GM06990 (cell line): ENCODE measurements at regions not wholly inside any gene's neighbourhood (a gene's known extent, or its start where the extent isn't known, plus 50 kb on each side); places are given as distances from the start of the nearest gene placed in this dataset.

Source experiments
- DNase-seq: peaks from one replicate; pipeline ENCODE4 v3.0.0-alpha.2; 2011; ENCODE audit not compliant: insufficient read length; ENCODE audit errors: extremely low read depth
- H3K27me3 ChIP-seq: replicated peaks from 2 replicates; pipeline ENCODE4 v1.6.0; 2011; ENCODE audit warnings: low read length; ENCODE audit not compliant: control insufficient read depth, insufficient read depth
- H3K36me3 ChIP-seq: 2 replicates; pipeline ENCODE4 v1.5.1; 2011; ENCODE audit warnings: low read length; ENCODE audit not compliant: control insufficient read depth, insufficient read depth
- H3K4me3 ChIP-seq: replicated peaks from 2 replicates; pipeline ENCODE4 v1.5.1; 2011; ENCODE audit warnings: low read depth, mild to moderate bottlenecking, control low read depth, low read length
- TF ChIP-seq, protein P1 (sequence below): IDR thresholded peaks from 2 replicates; pipeline ENCODE4 v1.5.1; 2011; ENCODE audit warnings: low read length, control low read depth, mild to moderate bottlenecking, inconsistent platforms; ENCODE audit not compliant: insufficient read depth, poor library complexity, severe bottlenecking

DNA sequence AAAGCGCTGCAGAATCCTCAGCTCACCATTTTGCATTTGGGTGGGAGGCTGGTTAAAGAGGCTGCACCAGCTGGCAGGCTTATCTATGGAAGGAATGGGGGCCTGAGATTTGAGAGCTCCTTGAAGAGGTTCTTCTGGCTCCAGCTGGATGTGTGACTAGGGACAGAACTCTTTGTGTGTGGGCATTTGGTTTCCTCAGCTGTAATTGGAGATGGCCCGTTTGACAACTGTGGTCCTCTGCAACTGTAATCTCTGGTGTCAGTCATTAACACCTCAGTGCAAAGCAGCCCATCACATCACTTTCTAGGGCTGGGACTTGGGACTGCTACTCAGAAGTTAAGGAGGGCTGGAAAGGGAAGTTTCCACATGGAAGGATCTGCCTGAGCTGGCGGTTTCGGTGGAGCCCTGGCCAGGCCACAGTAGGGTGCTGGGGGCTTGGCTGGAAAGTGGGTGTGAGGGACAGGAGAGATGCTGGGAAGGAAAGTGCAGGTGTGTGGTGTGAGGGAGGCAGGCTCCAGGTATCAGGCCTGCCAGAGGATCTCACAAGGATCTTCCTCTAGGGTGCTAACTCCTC lies 193.8 kb downstream of the GADD45G start:
- TF ChIP-seq, protein P1, sequence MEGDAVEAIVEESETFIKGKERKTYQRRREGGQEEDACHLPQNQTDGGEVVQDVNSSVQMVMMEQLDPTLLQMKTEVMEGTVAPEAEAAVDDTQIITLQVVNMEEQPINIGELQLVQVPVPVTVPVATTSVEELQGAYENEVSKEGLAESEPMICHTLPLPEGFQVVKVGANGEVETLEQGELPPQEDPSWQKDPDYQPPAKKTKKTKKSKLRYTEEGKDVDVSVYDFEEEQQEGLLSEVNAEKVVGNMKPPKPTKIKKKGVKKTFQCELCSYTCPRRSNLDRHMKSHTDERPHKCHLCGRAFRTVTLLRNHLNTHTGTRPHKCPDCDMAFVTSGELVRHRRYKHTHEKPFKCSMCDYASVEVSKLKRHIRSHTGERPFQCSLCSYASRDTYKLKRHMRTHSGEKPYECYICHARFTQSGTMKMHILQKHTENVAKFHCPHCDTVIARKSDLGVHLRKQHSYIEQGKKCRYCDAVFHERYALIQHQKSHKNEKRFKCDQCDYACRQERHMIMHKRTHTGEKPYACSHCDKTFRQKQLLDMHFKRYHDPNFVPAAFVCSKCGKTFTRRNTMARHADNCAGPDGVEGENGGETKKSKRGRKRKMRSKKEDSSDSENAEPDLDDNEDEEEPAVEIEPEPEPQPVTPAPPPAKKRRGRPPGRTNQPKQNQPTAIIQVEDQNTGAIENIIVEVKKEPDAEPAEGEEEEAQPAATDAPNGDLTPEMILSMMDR = no peak
- H3K4me3 ChIP-seq = no peak overlapping the region
- peaks cover 1% of the 10 kb centered on the region; the same call in 1 of the 2 replicates for H3K27me3 ChIP-seq
- no peaks in the 10 kb centered on the region for H3K36me3 ChIP-seq
- DNase-seq = no peak

DNA sequence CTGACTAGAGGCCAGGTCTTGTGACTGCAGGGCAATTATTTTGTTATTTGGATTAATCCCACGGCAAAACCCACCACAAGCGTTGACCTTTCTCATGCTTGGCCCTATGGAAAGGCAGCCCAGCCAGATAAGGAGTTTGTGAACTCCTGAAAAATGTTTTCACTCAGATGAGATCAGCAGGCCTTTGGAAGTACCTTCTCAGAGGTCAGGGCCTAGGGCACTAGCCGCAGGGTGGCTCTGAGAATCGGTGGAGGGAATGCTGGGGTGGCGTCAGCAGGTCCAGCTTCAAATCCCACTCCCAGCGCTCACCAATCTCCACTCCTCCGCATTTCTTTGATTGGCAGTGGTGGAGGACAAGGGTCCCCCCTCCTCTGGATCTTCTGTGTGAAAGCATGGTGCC lies 194.4 kb downstream of the GADD45G start:
- TF ChIP-seq, protein P1 = no peak
- no peak for DNase-seq
- H3K4me3 ChIP-seq = no peak overlapping the region
- peaks cover 1% of the 10 kb centered on the region; the same call in 1 of the 2 replicates for H3K27me3 ChIP-seq
- no peaks in the 10 kb centered on the region for H3K36me3 ChIP-seq

DNA sequence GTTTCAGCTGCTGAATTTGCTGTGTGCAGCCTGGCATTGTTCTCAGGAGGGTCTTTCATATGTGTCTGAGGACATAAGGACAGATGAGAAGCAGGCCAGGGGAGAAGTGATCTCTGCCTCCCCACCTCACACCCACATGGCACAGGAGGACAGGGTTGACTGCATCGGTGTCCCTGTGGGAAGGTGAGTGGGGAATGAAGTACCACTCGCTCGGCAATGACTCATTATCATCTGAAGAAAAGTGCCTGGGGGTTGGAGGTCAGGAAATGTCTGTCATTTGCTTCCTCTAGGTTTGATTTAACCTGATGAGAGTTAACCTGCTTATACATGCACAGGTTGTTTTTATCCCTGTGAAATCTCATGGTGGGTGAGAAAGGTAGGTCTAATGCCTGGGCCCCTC lies 195.0 kb downstream of the GADD45G start:
- TF ChIP-seq, protein P1 = no peak
- Histone ChIP-seq H3K4me3 (no peak overlapping the region), H3K27me3 (peaks cover 1% of the 10 kb centered on the region; the same call in 1 of the 2 replicates), H3K36me3 (no peaks in the 10 kb centered on the region)
- DNase-seq = no peak

DNA sequence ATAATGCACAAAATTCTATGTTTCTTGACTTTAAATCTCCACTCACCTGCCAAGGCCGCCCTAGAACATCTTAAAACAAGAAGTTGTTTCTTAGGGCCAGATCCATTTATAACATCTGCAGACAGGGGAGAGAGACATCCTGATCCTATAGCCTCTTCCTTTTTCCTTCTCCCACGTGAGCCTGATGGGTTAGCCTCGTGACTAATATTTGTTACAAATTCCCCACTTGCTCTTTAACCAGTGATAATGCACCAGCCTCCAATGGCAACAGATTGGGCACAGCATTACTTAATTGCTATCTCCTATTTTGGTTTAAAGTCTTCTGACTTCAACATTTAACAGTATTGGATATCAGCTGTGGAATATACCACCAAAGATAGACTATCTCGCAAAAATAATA lies 196.5 kb downstream of the GADD45G start:
- TF ChIP-seq, protein P1 = no peak
- Histone ChIP-seq H3K27me3 (peaks cover 1% of the 10 kb centered on the region; the same call in 1 of the 2 replicates), H3K4me3 (no peak overlapping the region), H3K36me3 (no peaks in the 10 kb centered on the region)
- DNase-seq = no peak

DNA sequence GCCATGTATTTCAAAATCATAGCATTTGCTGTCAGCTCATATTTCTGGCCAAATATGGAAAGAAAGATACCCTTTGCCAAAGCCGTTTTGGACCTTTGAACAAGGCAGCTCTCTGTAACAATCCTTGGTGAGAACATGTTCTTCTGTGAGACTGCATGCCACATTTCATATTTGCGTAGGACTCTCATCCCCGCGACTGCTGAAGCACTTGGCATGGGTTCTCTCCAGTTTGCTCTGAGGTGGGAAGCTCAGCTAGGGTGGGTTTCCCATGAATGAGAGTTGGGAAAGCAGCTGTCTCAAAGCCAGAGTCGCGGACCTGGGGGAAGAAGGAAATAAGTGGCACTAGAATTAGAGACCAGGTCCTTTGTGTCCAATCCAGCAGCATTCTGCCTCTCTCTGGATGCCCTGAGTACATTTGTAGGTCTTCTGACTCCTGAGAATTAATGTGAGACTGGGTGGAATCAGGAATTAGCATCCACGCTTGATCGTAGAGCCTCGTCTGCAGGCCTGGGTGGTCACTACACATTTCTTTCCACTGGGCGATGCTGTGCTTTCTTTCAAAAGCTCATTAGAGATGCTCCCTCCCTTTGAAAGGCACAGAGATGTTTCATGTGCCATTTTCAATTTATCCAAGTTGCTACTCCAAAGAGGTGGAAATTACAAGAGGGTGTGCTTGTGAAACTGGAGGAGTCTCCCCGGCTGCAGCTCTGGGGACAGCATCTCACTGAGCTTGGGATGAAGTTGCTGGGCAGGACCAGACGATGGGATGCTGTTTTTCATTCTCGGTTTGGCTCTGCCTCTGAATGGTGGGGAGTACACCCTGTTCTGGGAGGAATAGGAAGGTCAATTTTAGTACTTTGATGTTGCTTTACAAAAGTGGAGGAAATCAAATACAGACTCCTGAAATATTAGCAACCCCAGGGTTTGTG lies 197.2 kb downstream of the GADD45G start:
- Histone ChIP-seq H3K36me3 (no peaks in the 10 kb centered on the region), H3K27me3 (peaks cover 1% of the 10 kb centered on the region; the same call in 1 of the 2 replicates), H3K4me3 (no peak overlapping the region)
- TF ChIP-seq, protein P1 = no peak
- no peak for DNase-seq
